ENCODE measurements at regions not wholly inside any gene's neighbourhood (a gene's known extent, or its start where the extent isn't known, plus 50 kb on each side); places are given as distances from the start of the nearest gene placed in this dataset.

DNA sequence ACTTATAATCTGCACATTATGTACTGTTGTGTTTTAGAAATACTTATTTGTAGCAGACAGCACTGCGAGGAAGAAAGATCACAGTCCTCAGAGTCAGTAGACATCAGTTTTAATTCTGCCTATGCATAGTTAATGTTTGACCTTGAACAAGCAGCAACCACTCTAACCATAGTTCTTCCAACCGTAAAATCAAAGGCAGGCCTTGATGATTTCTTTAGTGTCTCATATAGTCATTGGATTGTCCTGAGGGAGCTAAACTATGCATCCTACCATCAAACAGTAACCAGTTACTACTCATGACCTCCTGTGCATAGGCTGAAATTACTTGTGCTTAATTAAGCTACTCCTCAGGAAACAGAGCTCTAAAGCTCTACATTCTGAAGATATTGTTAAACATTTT, 294.8 kb upstream of the STXBP5 start:
- TF ChIP-seq, protein P1, sequence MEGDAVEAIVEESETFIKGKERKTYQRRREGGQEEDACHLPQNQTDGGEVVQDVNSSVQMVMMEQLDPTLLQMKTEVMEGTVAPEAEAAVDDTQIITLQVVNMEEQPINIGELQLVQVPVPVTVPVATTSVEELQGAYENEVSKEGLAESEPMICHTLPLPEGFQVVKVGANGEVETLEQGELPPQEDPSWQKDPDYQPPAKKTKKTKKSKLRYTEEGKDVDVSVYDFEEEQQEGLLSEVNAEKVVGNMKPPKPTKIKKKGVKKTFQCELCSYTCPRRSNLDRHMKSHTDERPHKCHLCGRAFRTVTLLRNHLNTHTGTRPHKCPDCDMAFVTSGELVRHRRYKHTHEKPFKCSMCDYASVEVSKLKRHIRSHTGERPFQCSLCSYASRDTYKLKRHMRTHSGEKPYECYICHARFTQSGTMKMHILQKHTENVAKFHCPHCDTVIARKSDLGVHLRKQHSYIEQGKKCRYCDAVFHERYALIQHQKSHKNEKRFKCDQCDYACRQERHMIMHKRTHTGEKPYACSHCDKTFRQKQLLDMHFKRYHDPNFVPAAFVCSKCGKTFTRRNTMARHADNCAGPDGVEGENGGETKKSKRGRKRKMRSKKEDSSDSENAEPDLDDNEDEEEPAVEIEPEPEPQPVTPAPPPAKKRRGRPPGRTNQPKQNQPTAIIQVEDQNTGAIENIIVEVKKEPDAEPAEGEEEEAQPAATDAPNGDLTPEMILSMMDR (IDR thresholded peaks at IDR 0.05; ENCODE audit: low read depth, low read length, missing input control) = no peak
- TF ChIP-seq JUND (IDR thresholded peaks at IDR 0.05) (no peak), RAD21 (IDR thresholded peaks at IDR 0.05) (no peak), SP1 (IDR thresholded peaks at IDR 0.05) (no peak), EGR1 (IDR thresholded peaks at IDR 0.05; ENCODE audit: low read depth in 2 of 2) (no peak), FOXA2 (IDR thresholded peaks at IDR 0.05) (no peak), TAF1 (conservative IDR thresholded peaks at IDR 0.05) (no peak), GABPA (IDR thresholded peaks at IDR 0.05 in 1 of 2, conservative IDR thresholded peaks at IDR 0.05 in 1 of 2) (no peak), YY1 (IDR thresholded peaks at IDR 0.05) (no peak)
- TF ChIP-seq, protein P2, sequence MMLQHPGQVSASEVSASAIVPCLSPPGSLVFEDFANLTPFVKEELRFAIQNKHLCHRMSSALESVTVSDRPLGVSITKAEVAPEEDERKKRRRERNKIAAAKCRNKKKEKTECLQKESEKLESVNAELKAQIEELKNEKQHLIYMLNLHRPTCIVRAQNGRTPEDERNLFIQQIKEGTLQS (IDR thresholded peaks at IDR 0.05) = no peak
- TF ChIP-seq, protein P3, sequence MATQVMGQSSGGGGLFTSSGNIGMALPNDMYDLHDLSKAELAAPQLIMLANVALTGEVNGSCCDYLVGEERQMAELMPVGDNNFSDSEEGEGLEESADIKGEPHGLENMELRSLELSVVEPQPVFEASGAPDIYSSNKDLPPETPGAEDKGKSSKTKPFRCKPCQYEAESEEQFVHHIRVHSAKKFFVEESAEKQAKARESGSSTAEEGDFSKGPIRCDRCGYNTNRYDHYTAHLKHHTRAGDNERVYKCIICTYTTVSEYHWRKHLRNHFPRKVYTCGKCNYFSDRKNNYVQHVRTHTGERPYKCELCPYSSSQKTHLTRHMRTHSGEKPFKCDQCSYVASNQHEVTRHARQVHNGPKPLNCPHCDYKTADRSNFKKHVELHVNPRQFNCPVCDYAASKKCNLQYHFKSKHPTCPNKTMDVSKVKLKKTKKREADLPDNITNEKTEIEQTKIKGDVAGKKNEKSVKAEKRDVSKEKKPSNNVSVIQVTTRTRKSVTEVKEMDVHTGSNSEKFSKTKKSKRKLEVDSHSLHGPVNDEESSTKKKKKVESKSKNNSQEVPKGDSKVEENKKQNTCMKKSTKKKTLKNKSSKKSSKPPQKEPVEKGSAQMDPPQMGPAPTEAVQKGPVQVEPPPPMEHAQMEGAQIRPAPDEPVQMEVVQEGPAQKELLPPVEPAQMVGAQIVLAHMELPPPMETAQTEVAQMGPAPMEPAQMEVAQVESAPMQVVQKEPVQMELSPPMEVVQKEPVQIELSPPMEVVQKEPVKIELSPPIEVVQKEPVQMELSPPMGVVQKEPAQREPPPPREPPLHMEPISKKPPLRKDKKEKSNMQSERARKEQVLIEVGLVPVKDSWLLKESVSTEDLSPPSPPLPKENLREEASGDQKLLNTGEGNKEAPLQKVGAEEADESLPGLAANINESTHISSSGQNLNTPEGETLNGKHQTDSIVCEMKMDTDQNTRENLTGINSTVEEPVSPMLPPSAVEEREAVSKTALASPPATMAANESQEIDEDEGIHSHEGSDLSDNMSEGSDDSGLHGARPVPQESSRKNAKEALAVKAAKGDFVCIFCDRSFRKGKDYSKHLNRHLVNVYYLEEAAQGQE (IDR thresholded peaks at IDR 0.05) = no peak
- TF ChIP-seq, protein P4, sequence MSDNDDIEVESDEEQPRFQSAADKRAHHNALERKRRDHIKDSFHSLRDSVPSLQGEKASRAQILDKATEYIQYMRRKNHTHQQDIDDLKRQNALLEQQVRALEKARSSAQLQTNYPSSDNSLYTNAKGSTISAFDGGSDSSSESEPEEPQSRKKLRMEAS (IDR thresholded peaks at IDR 0.05) = no peak
- TF ChIP-seq, protein P5, sequence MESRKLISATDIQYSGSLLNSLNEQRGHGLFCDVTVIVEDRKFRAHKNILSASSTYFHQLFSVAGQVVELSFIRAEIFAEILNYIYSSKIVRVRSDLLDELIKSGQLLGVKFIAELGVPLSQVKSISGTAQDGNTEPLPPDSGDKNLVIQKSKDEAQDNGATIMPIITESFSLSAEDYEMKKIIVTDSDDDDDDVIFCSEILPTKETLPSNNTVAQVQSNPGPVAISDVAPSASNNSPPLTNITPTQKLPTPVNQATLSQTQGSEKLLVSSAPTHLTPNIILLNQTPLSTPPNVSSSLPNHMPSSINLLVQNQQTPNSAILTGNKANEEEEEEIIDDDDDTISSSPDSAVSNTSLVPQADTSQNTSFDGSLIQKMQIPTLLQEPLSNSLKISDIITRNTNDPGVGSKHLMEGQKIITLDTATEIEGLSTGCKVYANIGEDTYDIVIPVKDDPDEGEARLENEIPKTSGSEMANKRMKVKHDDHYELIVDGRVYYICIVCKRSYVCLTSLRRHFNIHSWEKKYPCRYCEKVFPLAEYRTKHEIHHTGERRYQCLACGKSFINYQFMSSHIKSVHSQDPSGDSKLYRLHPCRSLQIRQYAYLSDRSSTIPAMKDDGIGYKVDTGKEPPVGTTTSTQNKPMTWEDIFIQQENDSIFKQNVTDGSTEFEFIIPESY (IDR thresholded peaks at IDR 0.05) = no peak
